Upper lobe of right lung (tissue), 1 donor: ENCODE measurements at regions not wholly inside any gene's neighbourhood (a gene's known extent, or its start where the extent isn't known, plus 50 kb on each side); places are given as distances from the start of the nearest gene placed in this dataset.

Experiments
- ATAC-seq: fragments of 200-7000 bp; cut with Tn5 transposase; one replicate; pipeline ENCODE4 v1.9.1; 2020; ENCODE audit warnings: mild to moderate bottlenecking, moderate library complexity
- DNase-seq: peaks from one replicate; pipeline ENCODE4 v3.0.0-alpha.2; 2020
- H3K27ac ChIP-seq: fragments of 200-600 bp; one replicate; pipeline ENCODE4 v1.8.0; 2022
- H3K27me3 ChIP-seq: fragments of 200-600 bp; one replicate; pipeline ENCODE4 v1.8.0; 2022; ENCODE audit warnings: mild to moderate bottlenecking
- H3K36me3 ChIP-seq: fragments of 200-600 bp; one replicate; pipeline ENCODE4 v1.8.0; 2022
- H3K4me1 ChIP-seq: fragments of 200-600 bp; one replicate; pipeline ENCODE4 v1.8.0; 2022
- H3K4me3 ChIP-seq: fragments of 200-600 bp; one replicate; pipeline ENCODE4 v1.8.0; 2022; ENCODE audit warnings: mild to moderate bottlenecking
- H3K9me3 ChIP-seq: fragments of 200-600 bp; one replicate; pipeline ENCODE4 v1.8.0; 2022
- intact Hi-C: fragments of 100-400 bp; cut with DNase I; formaldehyde crosslinking; loops from one replicate; pipeline ENCODE4 v1.11.0; 2022
- TF ChIP-seq, protein P1 (sequence below): fragments of 200-600 bp; IDR thresholded peaks from one replicate; pipeline ENCODE4 v1.8.0; 2022; ENCODE audit warnings: antibody characterized with exemption
- donor health status: DM: no; HTN: yes; CAD: no; lungs with severe emphysema.

GRCh38 chr18:46332921-46333341, 228.7 kb downstream of the HAUS1 start:
- Histone ChIP-seq H3K4me1 (peaks cover 13% of the 10 kb centered on the region), H3K9me3 (no peaks in the 10 kb centered on the region), H3K27ac (no peak overlapping the region), H3K4me3 (no peak overlapping the region), H3K36me3 (no peaks in the 10 kb centered on the region), H3K27me3 (peaks cover 16% of the 10 kb centered on the region)
- intact Hi-C loops, result no loop called here
- DNase-seq, result peak; percentile 60
- ATAC-seq, result no peak
- TF ChIP-seq, protein P1, sequence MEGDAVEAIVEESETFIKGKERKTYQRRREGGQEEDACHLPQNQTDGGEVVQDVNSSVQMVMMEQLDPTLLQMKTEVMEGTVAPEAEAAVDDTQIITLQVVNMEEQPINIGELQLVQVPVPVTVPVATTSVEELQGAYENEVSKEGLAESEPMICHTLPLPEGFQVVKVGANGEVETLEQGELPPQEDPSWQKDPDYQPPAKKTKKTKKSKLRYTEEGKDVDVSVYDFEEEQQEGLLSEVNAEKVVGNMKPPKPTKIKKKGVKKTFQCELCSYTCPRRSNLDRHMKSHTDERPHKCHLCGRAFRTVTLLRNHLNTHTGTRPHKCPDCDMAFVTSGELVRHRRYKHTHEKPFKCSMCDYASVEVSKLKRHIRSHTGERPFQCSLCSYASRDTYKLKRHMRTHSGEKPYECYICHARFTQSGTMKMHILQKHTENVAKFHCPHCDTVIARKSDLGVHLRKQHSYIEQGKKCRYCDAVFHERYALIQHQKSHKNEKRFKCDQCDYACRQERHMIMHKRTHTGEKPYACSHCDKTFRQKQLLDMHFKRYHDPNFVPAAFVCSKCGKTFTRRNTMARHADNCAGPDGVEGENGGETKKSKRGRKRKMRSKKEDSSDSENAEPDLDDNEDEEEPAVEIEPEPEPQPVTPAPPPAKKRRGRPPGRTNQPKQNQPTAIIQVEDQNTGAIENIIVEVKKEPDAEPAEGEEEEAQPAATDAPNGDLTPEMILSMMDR, result no peak

- no peak overlapping the region for H3K27ac ChIP-seq
- intact Hi-C loops, result no loop called here
- H3K4me1 ChIP-seq, result peaks cover 13% of the 10 kb centered on the region
- H3K27me3 ChIP-seq, result peaks cover 23% of the 10 kb centered on the region
- no peaks in the 10 kb centered on the region for H3K36me3 ChIP-seq
- peak overlapping the region; percentile 49 for H3K4me3 ChIP-seq
- H3K9me3 ChIP-seq, result no peaks in the 10 kb centered on the region
- TF ChIP-seq, protein P1, result no peak
- peak; percentile 64 for DNase-seq
- ATAC-seq, result peak; percentile 71
Measured at GRCh38 chr18:46333431-46334135, 229.4 kb downstream of the HAUS1 start.

- no peaks in the 10 kb centered on the region for H3K9me3 ChIP-seq
- DNase-seq, result peak; percentile 57
- intact Hi-C loops, result no loop called here
- TF ChIP-seq, protein P1, result no peak
- peak overlapping the region; percentile 49 for H3K4me3 ChIP-seq
- peaks cover 13% of the 10 kb centered on the region for H3K4me1 ChIP-seq
- ATAC-seq, result no peak
- no peaks in the 10 kb centered on the region for H3K36me3 ChIP-seq
- H3K27ac ChIP-seq, result no peak overlapping the region
- H3K27me3 ChIP-seq, result peaks cover 24% of the 10 kb centered on the region
Measured at GRCh38 chr18:46334868-46335281, 230.7 kb downstream of the HAUS1 start.

- Histone ChIP-seq H3K27ac (no peak overlapping the region), H3K9me3 (no peaks in the 10 kb centered on the region), H3K4me1 (peaks cover 13% of the 10 kb centered on the region), H3K4me3 (peak overlapping the region; percentile 49), H3K36me3 (no peaks in the 10 kb centered on the region), H3K27me3 (peaks cover 24% of the 10 kb centered on the region)
- peak; percentile 23 for DNase-seq
- TF ChIP-seq, protein P1, result no peak
- intact Hi-C loops, result no loop called here
- peak; percentile 11 for ATAC-seq
Measured at GRCh38 chr18:46335534-46336101, 231.4 kb downstream of the HAUS1 start.

DNA sequence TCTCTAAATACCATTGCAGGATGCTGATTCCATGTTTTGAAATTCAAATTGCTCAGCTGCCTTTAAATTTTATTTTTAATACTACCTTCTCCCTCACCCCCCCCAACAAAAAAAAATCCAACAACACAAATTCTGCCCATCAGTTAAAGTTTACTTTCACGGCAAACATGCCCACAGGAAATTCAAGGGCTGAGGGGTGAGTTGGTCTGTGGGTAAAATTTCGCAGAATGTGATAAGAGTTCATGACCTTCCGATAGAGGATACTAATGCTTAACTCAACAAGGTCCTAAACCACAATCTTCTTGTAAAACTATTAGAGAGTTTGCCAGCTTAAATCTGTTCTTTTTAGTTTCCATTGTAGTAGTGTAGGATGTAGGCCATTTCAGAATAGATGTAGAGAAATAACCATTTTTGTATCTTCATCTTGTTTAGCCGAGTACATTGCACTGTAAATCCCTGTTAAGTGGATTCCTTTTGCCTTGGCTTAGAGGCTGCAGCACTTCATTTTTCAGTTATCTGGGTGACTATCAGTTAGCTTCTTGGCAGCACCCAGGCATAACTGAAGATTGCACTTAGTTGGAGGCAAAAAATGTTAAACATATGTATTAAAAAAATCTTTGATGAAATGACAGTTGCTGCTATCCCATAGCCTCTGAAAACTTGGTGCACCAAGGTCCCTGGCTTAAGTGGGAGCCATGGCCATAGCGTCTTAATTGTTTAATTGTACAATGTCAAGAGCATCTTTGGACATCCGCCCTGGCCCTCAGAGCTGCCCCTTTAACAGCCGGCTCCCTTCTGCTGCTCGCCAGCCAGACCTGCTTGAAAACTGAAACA, 232.3 kb downstream of the HAUS1 start:
- no peak for ATAC-seq
- H3K27me3 ChIP-seq, result peaks cover 24% of the 10 kb centered on the region
- H3K9me3 ChIP-seq, result no peaks in the 10 kb centered on the region
- DNase-seq, result peak; percentile 27
- H3K27ac ChIP-seq, result peak overlapping the region; percentile 13
- no peaks in the 10 kb centered on the region for H3K36me3 ChIP-seq
- peaks cover 13% of the 10 kb centered on the region for H3K4me1 ChIP-seq
- intact Hi-C loops, result no loop called here
- no peak overlapping the region for H3K4me3 ChIP-seq
- TF ChIP-seq, protein P1, result no peak
